ACC112 (cell line): ENCODE measurements at regions not wholly inside any gene's neighbourhood (a gene's known extent, or its start where the extent isn't known, plus 50 kb on each side); places are given as distances from the start of the nearest gene placed in this dataset.

Experiments used
- H2AFZ ChIP-seq: fragments of 200-600 bp; sonication (generic); one replicate; pipeline ENCODE4 v1.6.0; 2017; ENCODE audit warnings: antibody characterized with exemption, low read length; ENCODE audit not compliant: unreplicated experiment
- H3K27ac ChIP-seq: fragments of 200-600 bp; sonication (generic); 2 replicates; pipeline ENCODE4 v1.5.1; 2014; ENCODE audit warnings: low read depth, mild to moderate bottlenecking, antibody characterized with exemption, low read length, moderate library complexity
- H3K27me3 ChIP-seq: fragments of 200-600 bp; sonication (generic); 2 replicates; pipeline ENCODE4 v1.6.1; 2014; ENCODE audit warnings: mild to moderate bottlenecking, antibody characterized with exemption, low read length, moderate library complexity, mixed read lengths; ENCODE audit not compliant: insufficient read depth
- H3K36me3 ChIP-seq: fragments of 200-600 bp; sonication (generic); 2 replicates; pipeline ENCODE4 v1.6.1; 2016; ENCODE audit warnings: mild to moderate bottlenecking, antibody characterized with exemption, low read length, moderate library complexity, mixed read lengths; ENCODE audit not compliant: insufficient read depth
- H3K4me1 ChIP-seq: fragments of 200-600 bp; sonication (generic); one replicate; pipeline ENCODE4 v1.6.1; 2016; ENCODE audit warnings: low read length, mixed read lengths; ENCODE audit not compliant: insufficient read depth, unreplicated experiment, control insufficient read depth
- H3K4me3 ChIP-seq: fragments of 200-600 bp; sonication (generic); 2 replicates; pipeline ENCODE4 v1.5.1; 2014; ENCODE audit warnings: mild to moderate bottlenecking, low read depth, low read length
- H3K79me2 ChIP-seq: fragments of 200-600 bp; sonication (generic); one replicate; pipeline ENCODE4 v1.6.0; 2016; ENCODE audit warnings: low read length; ENCODE audit not compliant: control insufficient read depth, unreplicated experiment, insufficient read depth

DNA sequence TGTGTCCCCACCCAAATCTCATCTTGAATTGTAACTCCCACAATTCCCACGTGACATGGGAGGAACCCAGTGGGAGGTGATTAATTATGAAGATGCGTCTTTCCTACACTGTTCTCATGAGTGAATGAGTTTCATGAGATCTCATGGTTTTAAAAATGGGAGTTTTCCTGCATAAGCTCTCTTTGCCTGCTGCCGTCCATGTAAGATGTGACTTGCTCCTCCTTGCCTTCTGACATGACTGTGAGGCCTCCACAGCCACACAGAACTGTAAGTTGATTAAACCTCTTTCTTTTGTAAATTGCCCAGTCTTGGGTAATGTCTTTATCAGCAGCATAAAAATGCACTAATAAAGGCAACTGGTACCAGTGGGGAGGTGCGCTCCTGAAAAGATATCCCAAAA lies 67.7 kb upstream of the DRGX start:
- H3K4me3 ChIP-seq = no peak overlapping the region
- H3K79me2 ChIP-seq = no peaks in the 10 kb centered on the region
- H2AFZ ChIP-seq = no peak overlapping the region
- H3K4me1 ChIP-seq = no peaks in the 10 kb centered on the region
- H3K27ac ChIP-seq = no peak overlapping the region
- H3K36me3 ChIP-seq = peaks cover 24% of the 10 kb centered on the region
- no peaks in the 10 kb centered on the region for H3K27me3 ChIP-seq

DNA sequence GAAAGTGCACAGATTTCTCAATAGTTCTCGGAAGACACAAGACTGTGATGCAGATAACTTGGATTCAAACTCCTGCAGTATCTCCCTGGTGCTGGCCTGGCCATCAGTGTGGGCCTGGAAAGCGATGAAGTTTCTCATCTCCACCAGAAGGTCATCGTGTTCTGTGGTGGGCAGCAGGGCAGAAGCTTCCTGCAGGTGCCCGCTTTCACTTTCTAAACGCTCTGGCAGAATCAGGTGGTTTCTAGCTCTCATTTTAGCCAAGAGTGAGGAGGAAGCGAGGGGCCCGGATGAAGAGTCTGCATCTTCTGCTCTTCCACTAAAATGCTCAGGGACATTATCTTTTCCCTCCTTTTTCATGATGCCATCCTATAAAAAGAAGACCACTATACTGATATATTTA lies 63.0 kb upstream of the DRGX start:
- H3K27me3 ChIP-seq = no peaks in the 10 kb centered on the region
- H3K27ac ChIP-seq = no peak overlapping the region
- H3K79me2 ChIP-seq = no peaks in the 10 kb centered on the region
- H2AFZ ChIP-seq = no peak overlapping the region
- peaks cover 48% of the 10 kb centered on the region for H3K36me3 ChIP-seq
- no peak overlapping the region for H3K4me3 ChIP-seq
- H3K4me1 ChIP-seq = no peaks in the 10 kb centered on the region

DNA sequence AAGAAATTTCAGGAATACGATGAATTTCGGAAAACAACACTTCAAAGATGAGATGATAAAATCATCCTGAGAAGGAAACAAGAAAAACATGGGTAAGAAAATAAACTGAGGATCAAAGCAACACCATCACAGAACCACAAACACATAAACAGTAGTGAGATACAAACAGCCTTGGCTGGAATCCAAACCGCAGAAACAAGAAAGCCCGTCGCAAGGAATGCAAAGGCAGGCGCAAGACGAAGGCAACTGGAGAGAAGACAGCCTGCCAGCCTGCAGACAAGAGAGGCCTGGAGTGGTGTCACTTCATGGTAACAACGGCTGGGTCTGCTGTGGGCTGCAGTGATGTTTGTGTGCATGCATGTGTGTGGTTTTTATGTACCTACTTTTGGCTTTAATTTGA lies 61.8 kb upstream of the DRGX start:
- H3K36me3 ChIP-seq = peaks cover 55% of the 10 kb centered on the region
- H3K27me3 ChIP-seq = no peaks in the 10 kb centered on the region
- H3K27ac ChIP-seq = no peak overlapping the region
- H3K79me2 ChIP-seq = no peaks in the 10 kb centered on the region
- no peak overlapping the region for H3K4me3 ChIP-seq
- H3K4me1 ChIP-seq = no peaks in the 10 kb centered on the region
- no peak overlapping the region for H2AFZ ChIP-seq

DNA sequence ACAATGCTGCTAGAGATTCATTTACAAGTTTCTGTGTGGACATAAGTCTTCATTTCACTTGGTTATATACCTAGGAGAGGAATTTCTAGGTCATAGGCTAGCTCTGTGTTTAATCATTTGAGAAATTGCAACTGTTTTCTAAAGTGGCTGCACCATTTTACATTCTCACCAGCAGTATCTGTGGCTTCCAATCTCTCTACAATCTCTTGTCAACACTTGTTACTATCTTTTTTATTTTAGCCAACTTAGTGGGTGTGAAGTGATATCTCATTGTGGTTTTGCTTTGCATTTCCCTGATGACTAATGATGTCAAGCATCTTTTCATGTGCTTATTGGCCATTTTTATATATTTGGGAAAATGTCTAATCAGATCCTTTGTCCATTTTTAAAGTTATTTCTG lies 53.0 kb upstream of the DRGX start:
- no peak overlapping the region for H2AFZ ChIP-seq
- no peak overlapping the region for H3K27ac ChIP-seq
- H3K27me3 ChIP-seq = no peaks in the 10 kb centered on the region
- no peaks in the 10 kb centered on the region for H3K4me1 ChIP-seq
- peaks cover 12% of the 10 kb centered on the region for H3K36me3 ChIP-seq
- no peaks in the 10 kb centered on the region for H3K79me2 ChIP-seq
- no peak overlapping the region for H3K4me3 ChIP-seq

DNA sequence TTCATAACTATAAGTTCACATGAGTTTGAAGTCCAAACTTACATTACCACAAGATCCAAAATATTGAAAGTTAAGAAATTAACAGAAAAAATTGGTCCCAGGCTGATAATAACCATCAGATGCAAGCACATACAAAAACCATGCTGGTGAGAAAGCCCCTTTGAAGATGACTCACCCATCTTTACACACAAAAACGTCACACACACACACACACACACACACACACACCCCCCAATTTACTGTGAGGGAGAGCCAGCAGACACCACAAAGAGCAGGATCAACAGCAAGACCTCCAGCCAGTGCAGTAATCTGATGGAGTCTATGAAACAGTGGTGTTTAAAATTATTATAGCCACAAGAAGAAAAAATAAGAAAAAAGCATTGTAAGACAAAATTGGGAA lies 50.1 kb upstream of the DRGX start:
- Histone ChIP-seq H3K27ac (no peak overlapping the region), H3K4me1 (no peaks in the 10 kb centered on the region), H3K4me3 (no peak overlapping the region)

More for the DNA sequence above, 50.1 kb upstream of the DRGX start:
- no peaks in the 10 kb centered on the region for H3K36me3 ChIP-seq
- no peaks in the 10 kb centered on the region for H3K27me3 ChIP-seq
- H2AFZ ChIP-seq = no peak overlapping the region
- no peaks in the 10 kb centered on the region for H3K79me2 ChIP-seq
